ENCODE measurements at regions not wholly inside any gene's neighbourhood (a gene's known extent, or its start where the extent isn't known, plus 50 kb on each side); places are given as distances from the start of the nearest gene placed in this dataset.

- TF ChIP-seq EP300 (IDR thresholded peaks at IDR 0.05) (no peak), POLR2A (IDR thresholded peaks at IDR 0.05) (no peak)
- TF ChIP-seq, protein P1, sequence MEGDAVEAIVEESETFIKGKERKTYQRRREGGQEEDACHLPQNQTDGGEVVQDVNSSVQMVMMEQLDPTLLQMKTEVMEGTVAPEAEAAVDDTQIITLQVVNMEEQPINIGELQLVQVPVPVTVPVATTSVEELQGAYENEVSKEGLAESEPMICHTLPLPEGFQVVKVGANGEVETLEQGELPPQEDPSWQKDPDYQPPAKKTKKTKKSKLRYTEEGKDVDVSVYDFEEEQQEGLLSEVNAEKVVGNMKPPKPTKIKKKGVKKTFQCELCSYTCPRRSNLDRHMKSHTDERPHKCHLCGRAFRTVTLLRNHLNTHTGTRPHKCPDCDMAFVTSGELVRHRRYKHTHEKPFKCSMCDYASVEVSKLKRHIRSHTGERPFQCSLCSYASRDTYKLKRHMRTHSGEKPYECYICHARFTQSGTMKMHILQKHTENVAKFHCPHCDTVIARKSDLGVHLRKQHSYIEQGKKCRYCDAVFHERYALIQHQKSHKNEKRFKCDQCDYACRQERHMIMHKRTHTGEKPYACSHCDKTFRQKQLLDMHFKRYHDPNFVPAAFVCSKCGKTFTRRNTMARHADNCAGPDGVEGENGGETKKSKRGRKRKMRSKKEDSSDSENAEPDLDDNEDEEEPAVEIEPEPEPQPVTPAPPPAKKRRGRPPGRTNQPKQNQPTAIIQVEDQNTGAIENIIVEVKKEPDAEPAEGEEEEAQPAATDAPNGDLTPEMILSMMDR (IDR thresholded peaks at IDR 0.05), result no peak
- Histone ChIP-seq H3K4me3 (no peak overlapping the region), H3K4me1 (no peaks in the 10 kb centered on the region), H3K27ac (no peak overlapping the region), H3K9me3 (no peaks in the 10 kb centered on the region), H3K27me3 (no peaks in the 10 kb centered on the region), H3K36me3 (no peaks in the 10 kb centered on the region)
- WGBS, 2 donors, result 84 to 89% methylated on average over 5 of the region's 5 CpGs
- DNase-seq (ENCODE audit: low spot score in 2 of 2), result no peak
Measured at GRCh38 chr13:97736436-97736835, 217.0 kb upstream of the IPO5 start.

GRCh38 chr13:97742084-97742483 is 211.4 kb upstream of the IPO5 start:
- Histone ChIP-seq H3K9me3 (no peaks in the 10 kb centered on the region), H3K36me3 (no peaks in the 10 kb centered on the region), H3K4me1 (peaks cover 0 to 15% (median 0%) of the 10 kb centered on the region in 4 donors), H3K27me3 (no peaks in the 10 kb centered on the region), H3K27ac (no peak overlapping the region), H3K4me3 (no peak overlapping the region)
- DNase-seq (ENCODE audit: low spot score in 2 of 2), result no peak
- TF ChIP-seq, protein P1 (IDR thresholded peaks at IDR 0.05), result no peak
- TF ChIP-seq EP300 (IDR thresholded peaks at IDR 0.05) (no peak), POLR2A (IDR thresholded peaks at IDR 0.05) (no peak)
- 83 to 100% methylated on average over 2 of the region's 2 CpGs for WGBS, 2 donors

GRCh38 chr13:97743938-97744337 is 209.5 kb upstream of the IPO5 start:
- no peak overlapping the region for H3K4me3 ChIP-seq
- H3K4me1 ChIP-seq, result peaks cover 0 to 15% (median 0%) of the 10 kb centered on the region in 4 donors
- H3K27me3 ChIP-seq, result no peaks in the 10 kb centered on the region
- WGBS, 2 donors, result 59 to 68% methylated on average over 3 of the region's 3 CpGs
- H3K27ac ChIP-seq, result no peak overlapping the region
- TF ChIP-seq, protein P1 (IDR thresholded peaks at IDR 0.05), result no peak
- TF ChIP-seq POLR2A (IDR thresholded peaks at IDR 0.05), result no peak
- peak in 1 of 2 donors; percentile 65 for TF ChIP-seq EP300 (IDR thresholded peaks at IDR 0.05)
- H3K9me3 ChIP-seq, result no peaks in the 10 kb centered on the region
- DNase-seq (ENCODE audit: low spot score in 2 of 2), result no peak
- no peaks in the 10 kb centered on the region for H3K36me3 ChIP-seq

DNA sequence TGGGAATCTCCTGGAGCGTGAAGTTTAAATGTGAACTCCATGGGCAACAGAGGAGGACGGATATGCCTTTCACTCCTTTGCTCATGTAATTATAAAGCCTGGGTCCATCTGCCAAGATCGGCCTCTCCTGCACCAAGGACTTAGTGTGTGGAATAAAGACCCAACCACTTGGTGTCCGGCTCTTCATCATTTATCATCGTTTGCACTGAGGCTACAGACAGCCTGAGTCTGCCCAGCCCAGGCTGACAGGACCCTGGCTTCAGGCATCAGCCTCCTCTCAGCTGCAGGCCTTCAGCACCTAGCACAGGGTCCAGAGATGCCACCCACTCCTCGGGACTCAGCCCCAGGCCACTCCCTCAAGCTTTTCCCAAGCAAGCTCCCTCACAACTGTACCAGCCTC is 206.8 kb upstream of the IPO5 start:
- Histone ChIP-seq H3K4me1 (peaks cover 0 to 17% (median 0%) of the 10 kb centered on the region in 4 donors), H3K4me3 (no peak overlapping the region), H3K36me3 (no peaks in the 10 kb centered on the region), H3K9me3 (no peaks in the 10 kb centered on the region), H3K27ac (no peak overlapping the region), H3K27me3 (no peaks in the 10 kb centered on the region)
- TF ChIP-seq POLR2A (IDR thresholded peaks at IDR 0.05) (no peak), EP300 (IDR thresholded peaks at IDR 0.05) (no peak)
- TF ChIP-seq, protein P1 (IDR thresholded peaks at IDR 0.05), result no peak
- no peak for DNase-seq (ENCODE audit: low spot score in 2 of 2)
- WGBS, 2 donors, result 82 to 87% methylated on average over 6 of the region's 6 CpGs

DNA sequence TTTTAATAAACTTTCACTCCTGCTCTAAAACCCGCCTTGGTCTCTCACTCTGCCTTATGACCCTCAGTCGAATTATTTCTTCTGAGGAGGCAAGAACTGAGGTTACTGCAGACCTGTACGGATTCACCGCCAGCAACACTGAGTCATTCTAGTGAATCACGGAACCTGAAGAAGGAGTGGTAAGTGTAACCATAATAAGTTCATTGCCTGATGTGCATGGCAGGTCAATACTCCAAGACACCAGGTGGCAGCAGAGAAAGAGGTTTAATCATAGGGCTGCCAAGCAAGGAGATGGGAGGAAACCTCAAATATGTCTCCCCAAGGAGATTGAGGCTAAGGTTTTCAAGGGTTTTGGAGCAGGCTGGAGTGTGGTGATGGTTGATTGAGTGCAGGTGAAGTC is 204.3 kb upstream of the IPO5 start:
- Histone ChIP-seq H3K4me1 (peaks cover 0 to 10% (median 0%) of the 10 kb centered on the region in 4 donors), H3K27ac (no peak overlapping the region), H3K9me3 (no peaks in the 10 kb centered on the region), H3K27me3 (no peaks in the 10 kb centered on the region), H3K4me3 (no peak overlapping the region), H3K36me3 (no peaks in the 10 kb centered on the region)
- no peak for DNase-seq (ENCODE audit: low spot score in 2 of 2)
- 96 to 98% methylated on average over 5 of the region's 5 CpGs for WGBS, 2 donors
- TF ChIP-seq, protein P1 (IDR thresholded peaks at IDR 0.05), result no peak
- TF ChIP-seq EP300 (IDR thresholded peaks at IDR 0.05), result no peak
- TF ChIP-seq POLR2A (IDR thresholded peaks at IDR 0.05), result no peak
